Fibroblast of lung (primary cell): ENCODE measurements at regions not wholly inside any gene's neighbourhood (a gene's known extent, or its start where the extent isn't known, plus 50 kb on each side); places are given as distances from the start of the nearest gene placed in this dataset.

ENCODE experiments used
- DNase-seq, 2 donors: peaks; one replicate each; pipeline versions ENCODE4 v3.0.0 to v3.0.0-alpha.2; 2010; ENCODE audit warnings: low read depth in 2 of 2
- H2AFZ ChIP-seq: 2 replicates; pipeline ENCODE4 v1.5.1; 2012; ENCODE audit warnings: low read length, control low read depth, inconsistent platforms
- H3K27ac ChIP-seq: 2 replicates; pipeline ENCODE4 v1.5.1; 2011; ENCODE audit warnings: low read length, control low read depth; ENCODE audit not compliant: insufficient read depth
- H3K27me3 ChIP-seq: 2 replicates; pipeline ENCODE4 v1.5.1; 2011; ENCODE audit warnings: mild to moderate bottlenecking, low read length; ENCODE audit not compliant: control insufficient read depth, insufficient read depth
- H3K36me3 ChIP-seq: 2 replicates; pipeline ENCODE4 v1.5.1; 2011; ENCODE audit warnings: low read length; ENCODE audit not compliant: control insufficient read depth, insufficient read depth
- H3K4me1 ChIP-seq: 2 replicates; pipeline ENCODE4 v1.5.1; 2011; ENCODE audit warnings: low read length; ENCODE audit not compliant: control insufficient read depth, insufficient read depth; ENCODE audit errors: extremely low read depth
- H3K4me2 ChIP-seq: 2 replicates; pipeline ENCODE4 v1.5.1; 2011; ENCODE audit warnings: low read length, control low read depth; ENCODE audit not compliant: insufficient read depth; ENCODE audit errors: extremely low read depth
- H3K4me3 ChIP-seq, 4 experiments: fragments of 200-600 bp in 1 of 4; sonication (generic) in 1 of 4; replicated peaks in 1 of 4; 2 replicates each; pipeline ENCODE4 v1.5.1; 2011 to 2016; ENCODE audit warnings: low read length in 4 of 4, low read depth in 3 of 4, mild to moderate bottlenecking in 3 of 4, control low read depth in 2 of 4, inconsistent platforms in 1 of 4, mixed read lengths in 1 of 4; ENCODE audit not compliant: insufficient read depth in 1 of 4; ENCODE audit errors: control extremely low read depth in 1 of 4
- H3K79me2 ChIP-seq: 2 replicates; pipeline ENCODE4 v1.5.1; 2012; ENCODE audit warnings: mild to moderate bottlenecking, low read length, inconsistent platforms; ENCODE audit not compliant: control insufficient read depth, insufficient read depth
- H3K9ac ChIP-seq: 2 replicates; pipeline ENCODE4 v1.5.1; 2011; ENCODE audit warnings: mild to moderate bottlenecking, low read length, control low read depth; ENCODE audit not compliant: insufficient read depth
- H3K9me3 ChIP-seq: 2 replicates; pipeline ENCODE4 v1.5.1; 2012; ENCODE audit warnings: low read depth, low read length; ENCODE audit not compliant: control insufficient read depth, insufficient read depth
- H4K20me1 ChIP-seq: 2 replicates; pipeline ENCODE4 v1.5.1; 2011; ENCODE audit warnings: low read length; ENCODE audit not compliant: control insufficient read depth, insufficient read depth; ENCODE audit errors: extremely low read depth
- CTCF ChIP-seq, 2 donors: IDR thresholded peaks in 1 of 2; conservative IDR thresholded peaks in 1 of 2; 1 replicate in 1 of 2; 2 replicates in 1 of 2; pipeline ENCODE4 v1.5.1; 2011 to 2012; ENCODE audit warnings: low read length in 2 of 2, control low read depth in 1 of 2, inconsistent platforms in 1 of 2, low read depth in 1 of 2, mild to moderate bottlenecking in 1 of 2
- EZH2 ChIP-seq: IDR thresholded peaks from 2 replicates; pipeline ENCODE4 v1.5.1; 2012; ENCODE audit warnings: low read length, control low read depth, mild to moderate bottlenecking; ENCODE audit errors: missing control alignments

- H3K9me3 ChIP-seq = no peaks in the 10 kb centered on the region
- no peaks in the 10 kb centered on the region for H4K20me1 ChIP-seq
- no peaks in the 10 kb centered on the region for H3K79me2 ChIP-seq
- no peaks in the 10 kb centered on the region for H3K4me1 ChIP-seq
- no peaks in the 10 kb centered on the region for H3K27me3 ChIP-seq
- no peak for DNase-seq
- H3K27ac ChIP-seq = no peak overlapping the region
- TF ChIP-seq CTCF (conservative IDR thresholded peaks at IDR 0.05 in 1 of 2, IDR thresholded peaks at IDR 0.05 in 1 of 2; ENCODE audit: low read depth in 1 of 2, low read length in 2 of 2) = no peak
- TF ChIP-seq EZH2 = no peak
- H3K9ac ChIP-seq = no peak overlapping the region
- H3K4me2 ChIP-seq = no peak overlapping the region
- no peak overlapping the region for H2AFZ ChIP-seq
- no peak overlapping the region for H3K4me3 ChIP-seq
- no peaks in the 10 kb centered on the region for H3K36me3 ChIP-seq
Observed at GRCh38 chr6:6997263-6998193, 110.2 kb upstream of the RREB1 start.

- H3K4me3 ChIP-seq = no peak overlapping the region
- no peaks in the 10 kb centered on the region for H3K9me3 ChIP-seq
- no peak overlapping the region for H2AFZ ChIP-seq
- H3K27ac ChIP-seq = no peak overlapping the region
- H3K9ac ChIP-seq = no peak overlapping the region
- H4K20me1 ChIP-seq = no peaks in the 10 kb centered on the region
- no peak for TF ChIP-seq CTCF (conservative IDR thresholded peaks at IDR 0.05 in 1 of 2, IDR thresholded peaks at IDR 0.05 in 1 of 2; ENCODE audit: low read depth in 1 of 2, low read length in 2 of 2)
- TF ChIP-seq EZH2 = no peak
- H3K36me3 ChIP-seq = no peaks in the 10 kb centered on the region
- no peaks in the 10 kb centered on the region for H3K79me2 ChIP-seq
- no peak overlapping the region for H3K4me2 ChIP-seq
- no peaks in the 10 kb centered on the region for H3K4me1 ChIP-seq
- H3K27me3 ChIP-seq = no peaks in the 10 kb centered on the region
- DNase-seq = peak in 1 of 2 donors; percentile 33
Observed at GRCh38 chr6:6998194-6998569, 109.6 kb upstream of the RREB1 start.

- DNase-seq = no peak
- Histone ChIP-seq H3K27ac (no peak overlapping the region), H3K9ac (no peak overlapping the region), H3K27me3 (no peaks in the 10 kb centered on the region), H3K4me2 (no peak overlapping the region), H3K4me3 (no peak overlapping the region), H3K9me3 (no peaks in the 10 kb centered on the region), H3K79me2 (no peaks in the 10 kb centered on the region), H3K36me3 (no peaks in the 10 kb centered on the region), H4K20me1 (no peaks in the 10 kb centered on the region), H3K4me1 (no peaks in the 10 kb centered on the region), H2AFZ (no peak overlapping the region)
- TF ChIP-seq EZH2 (no peak), CTCF (conservative IDR thresholded peaks at IDR 0.05 in 1 of 2, IDR thresholded peaks at IDR 0.05 in 1 of 2; ENCODE audit: low read depth in 1 of 2, low read length in 2 of 2) (no peak)
Observed at GRCh38 chr6:7000825-7001777, 106.7 kb upstream of the RREB1 start.
